ENCODE measurements at regions not wholly inside any gene's neighbourhood (a gene's known extent, or its start where the extent isn't known, plus 50 kb on each side); places are given as distances from the start of the nearest gene placed in this dataset.
"Not testable (repeated sequence)": the region's sequence is repeated elsewhere in the genome, so short reads cannot be mapped to it uniquely, and the experiment has no call there.

DNA sequence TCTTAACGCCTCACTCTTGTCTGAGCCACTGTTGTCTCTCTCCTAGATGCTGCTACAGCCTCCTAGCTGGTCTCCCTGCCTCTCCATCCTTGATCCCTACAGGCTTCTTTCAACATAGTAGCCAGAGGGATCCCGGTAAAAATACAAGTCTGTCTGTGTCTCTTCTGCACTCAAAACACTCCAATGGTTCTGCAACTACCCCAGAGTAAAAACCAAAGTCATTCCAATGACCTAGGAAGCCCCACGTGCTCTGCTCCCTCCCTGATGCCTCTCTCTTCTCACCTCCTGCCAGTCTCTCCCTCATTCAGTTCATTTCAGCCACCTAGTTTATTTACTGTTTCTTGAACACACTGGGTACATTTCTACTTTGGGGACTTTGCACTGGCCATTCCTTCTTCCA, 135.2 kb downstream of the NPIPB5 start:
- Histone ChIP-seq H3K4me1 (no peaks in the 10 kb centered on the region), H3K27ac (no peak overlapping the region), H3K4me3 (no peak overlapping the region), H3K9me3 (no peaks in the 10 kb centered on the region), H3K27me3 (peaks cover 0 to 3% of the 10 kb centered on the region in 2 donors), H3K36me3 (replicated peaks in 1 of 2; ENCODE audit: insufficient read depth in 1 of 2, low read depth in 2 of 2) (no peaks in the 10 kb centered on the region)
- 50 to 53% methylated on average over 3 of the region's 3 CpGs for WGBS, 2 donors
- TF ChIP-seq, protein P1, sequence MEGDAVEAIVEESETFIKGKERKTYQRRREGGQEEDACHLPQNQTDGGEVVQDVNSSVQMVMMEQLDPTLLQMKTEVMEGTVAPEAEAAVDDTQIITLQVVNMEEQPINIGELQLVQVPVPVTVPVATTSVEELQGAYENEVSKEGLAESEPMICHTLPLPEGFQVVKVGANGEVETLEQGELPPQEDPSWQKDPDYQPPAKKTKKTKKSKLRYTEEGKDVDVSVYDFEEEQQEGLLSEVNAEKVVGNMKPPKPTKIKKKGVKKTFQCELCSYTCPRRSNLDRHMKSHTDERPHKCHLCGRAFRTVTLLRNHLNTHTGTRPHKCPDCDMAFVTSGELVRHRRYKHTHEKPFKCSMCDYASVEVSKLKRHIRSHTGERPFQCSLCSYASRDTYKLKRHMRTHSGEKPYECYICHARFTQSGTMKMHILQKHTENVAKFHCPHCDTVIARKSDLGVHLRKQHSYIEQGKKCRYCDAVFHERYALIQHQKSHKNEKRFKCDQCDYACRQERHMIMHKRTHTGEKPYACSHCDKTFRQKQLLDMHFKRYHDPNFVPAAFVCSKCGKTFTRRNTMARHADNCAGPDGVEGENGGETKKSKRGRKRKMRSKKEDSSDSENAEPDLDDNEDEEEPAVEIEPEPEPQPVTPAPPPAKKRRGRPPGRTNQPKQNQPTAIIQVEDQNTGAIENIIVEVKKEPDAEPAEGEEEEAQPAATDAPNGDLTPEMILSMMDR (IDR thresholded peaks at IDR 0.05), result no peak
- TF ChIP-seq POLR2A (IDR thresholded peaks at IDR 0.05), result no peak
- intact Hi-C loops (cut with DNase I), result no loop called here
- DNase-seq (no peak), ATAC-seq (no peak)

DNA sequence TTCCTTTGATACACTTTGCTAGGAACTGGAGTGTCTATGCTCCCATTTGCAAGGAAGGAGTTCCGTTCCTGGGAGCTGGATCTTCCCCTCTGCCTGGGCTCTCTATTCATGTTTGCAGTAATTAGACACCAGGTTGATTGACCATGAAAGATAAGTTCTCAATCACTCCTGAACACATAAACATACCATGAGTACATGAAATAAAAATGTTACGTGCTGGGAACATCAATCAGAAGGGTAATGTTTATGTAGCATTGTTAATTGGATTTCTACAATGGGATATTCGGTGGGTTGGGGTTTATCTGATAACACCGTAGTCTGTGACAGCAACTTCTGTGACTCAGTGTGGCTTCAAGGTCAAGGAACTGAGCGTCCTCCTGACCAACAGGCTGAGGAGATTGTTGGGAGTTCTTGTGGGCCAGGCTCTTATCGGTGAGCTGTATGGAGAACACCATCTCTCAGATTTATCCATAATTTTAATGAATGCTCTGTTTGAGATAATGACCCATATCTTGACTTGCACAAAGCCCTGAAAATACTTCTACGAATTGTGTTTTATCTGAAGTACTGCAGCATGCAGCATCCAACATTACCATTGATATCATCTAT, 136.4 kb downstream of the NPIPB5 start:
- DNase-seq, result no peak
- WGBS, 2 donors, result 35 to 40% methylated on average over 7 of the region's 7 CpGs
- H3K27ac ChIP-seq, result no peak overlapping the region
- H3K36me3 ChIP-seq (replicated peaks in 1 of 2; ENCODE audit: insufficient read depth in 1 of 2, low read depth in 2 of 2), result no peaks in the 10 kb centered on the region
- H3K27me3 ChIP-seq, result peaks cover 0 to 3% of the 10 kb centered on the region in 2 donors
- H3K4me3 ChIP-seq, result no peak overlapping the region
- intact Hi-C loops (cut with DNase I), result no loop called here
- H3K9me3 ChIP-seq, result no peaks in the 10 kb centered on the region
- TF ChIP-seq POLR2A (IDR thresholded peaks at IDR 0.05), result no peak
- TF ChIP-seq, protein P1 (IDR thresholded peaks at IDR 0.05), result no peak
- H3K4me1 ChIP-seq, result no peaks in the 10 kb centered on the region
- no peak for ATAC-seq

DNA sequence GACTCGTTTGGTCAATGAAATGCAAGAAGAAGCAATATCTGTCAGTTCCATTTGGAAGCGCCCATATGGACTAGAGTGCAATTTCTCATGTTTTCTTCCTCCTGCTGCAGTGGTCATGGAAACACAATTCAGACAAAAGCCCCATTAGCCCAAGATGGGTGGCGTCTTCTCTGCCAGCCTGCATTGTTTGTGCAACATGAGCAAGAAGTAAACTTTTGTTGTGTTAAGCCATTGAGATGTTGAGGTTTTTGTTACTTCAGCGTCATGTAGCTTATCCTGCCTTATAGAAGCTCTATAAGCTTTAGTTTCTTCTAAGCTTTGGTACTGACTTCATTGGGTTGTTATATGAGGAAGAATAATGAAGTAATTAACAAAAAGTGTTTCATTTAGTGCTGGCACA, 137.4 kb downstream of the NPIPB5 start:
- H3K4me3 ChIP-seq, result no peak overlapping the region
- H3K36me3 ChIP-seq (replicated peaks in 1 of 2; ENCODE audit: insufficient read depth in 1 of 2, low read depth in 2 of 2), result no peaks in the 10 kb centered on the region
- no peak for DNase-seq
- WGBS, 2 donors, result 64 to 69% methylated on average over 4 of the region's 4 CpGs
- no peak for TF ChIP-seq POLR2A (IDR thresholded peaks at IDR 0.05)
- TF ChIP-seq, protein P1 (IDR thresholded peaks at IDR 0.05), result no peak
- ATAC-seq, result no peak
- peaks cover 0 to 3% of the 10 kb centered on the region in 2 donors for H3K27me3 ChIP-seq
- no peak overlapping the region for H3K27ac ChIP-seq
- H3K9me3 ChIP-seq, result no peaks in the 10 kb centered on the region
- no peaks in the 10 kb centered on the region for H3K4me1 ChIP-seq
- intact Hi-C loops (cut with DNase I), result no loop called here

DNA sequence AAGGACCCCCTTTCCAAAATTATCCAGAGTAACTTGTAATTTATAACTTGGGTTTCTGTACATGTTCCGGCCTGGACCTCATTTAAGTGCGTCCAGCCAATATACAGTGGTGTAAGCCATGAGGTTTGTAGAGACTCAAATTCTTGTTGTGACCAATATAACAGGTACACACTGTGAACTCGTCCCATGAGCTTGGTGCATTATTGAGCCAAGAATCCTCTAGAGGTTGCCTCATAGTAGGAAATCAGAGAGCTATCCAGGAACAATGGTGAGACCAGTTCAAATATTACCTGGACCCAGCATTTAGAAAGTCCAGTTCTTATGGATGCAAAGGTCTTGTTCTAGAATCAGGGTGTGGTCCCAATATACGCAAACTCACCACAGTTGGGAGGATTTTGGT, 138.2 kb downstream of the NPIPB5 start:
- Histone ChIP-seq H3K27ac (no peak overlapping the region), H3K9me3 (no peaks in the 10 kb centered on the region), H3K27me3 (peaks cover 0 to 3% of the 10 kb centered on the region in 2 donors), H3K4me1 (no peaks in the 10 kb centered on the region), H3K4me3 (no peak overlapping the region), H3K36me3 (replicated peaks in 1 of 2; ENCODE audit: insufficient read depth in 1 of 2, low read depth in 2 of 2) (no peaks in the 10 kb centered on the region)
- no peak for ATAC-seq
- DNase-seq, result no peak
- WGBS, 2 donors, result 85 to 87% methylated on average over 4 of the region's 4 CpGs
- no peak for TF ChIP-seq POLR2A (IDR thresholded peaks at IDR 0.05)
- TF ChIP-seq, protein P1 (IDR thresholded peaks at IDR 0.05), result no peak
- intact Hi-C loops (cut with DNase I), result no loop called here

DNA sequence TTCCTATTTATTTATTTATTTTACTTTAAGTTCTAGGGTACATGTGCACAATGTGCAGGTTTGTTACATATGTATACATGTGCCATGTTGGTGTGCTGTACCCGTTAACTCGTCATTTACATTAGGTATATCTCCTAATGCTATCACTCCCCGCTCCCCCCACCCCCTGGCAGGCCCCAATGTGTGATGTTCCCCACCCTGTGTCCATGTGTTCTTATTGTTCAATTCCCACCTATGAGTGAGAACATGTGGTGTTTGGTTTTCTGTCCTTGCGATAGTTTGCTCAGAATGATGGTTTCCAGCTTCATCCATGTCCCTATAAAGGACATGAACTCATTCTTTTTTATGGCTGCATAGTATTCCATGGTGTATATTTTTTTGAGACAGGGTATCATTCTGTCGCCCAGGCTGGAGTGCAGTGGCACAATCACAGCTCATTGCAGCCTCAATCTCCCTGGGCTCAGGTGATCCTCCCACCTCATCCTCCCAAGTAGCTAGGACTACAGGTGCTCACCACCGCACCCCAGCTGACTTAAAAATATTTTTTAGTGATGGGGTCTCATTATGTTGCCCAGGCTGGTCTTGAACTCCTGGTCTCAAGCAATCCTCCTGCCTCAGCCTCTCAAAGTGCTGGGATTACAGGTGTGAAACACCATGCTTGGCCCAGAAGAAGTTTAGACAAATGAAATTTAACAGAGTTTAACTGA, 140.6 kb downstream of the NPIPB5 start:
- DNase-seq; intact Hi-C loops (cut with DNase I): not testable (repeated sequence)

More for the DNA sequence above, 140.6 kb downstream of the NPIPB5 start:
- not testable (repeated sequence) for H3K27ac ChIP-seq; ATAC-seq; H3K9me3 ChIP-seq; H3K36me3 ChIP-seq (replicated peaks in 1 of 2; ENCODE audit: insufficient read depth in 1 of 2, low read depth in 2 of 2); H3K4me1 ChIP-seq; H3K27me3 ChIP-seq; H3K4me3 ChIP-seq
- 80 to 89% methylated on average over 6 of the region's 6 CpGs for WGBS, 2 donors
